H1 (cell line): ENCODE measurements at regions not wholly inside any gene's neighbourhood (a gene's known extent, or its start where the extent isn't known, plus 50 kb on each side); places are given as distances from the start of the nearest gene placed in this dataset.

Experiments
- CTCF ChIA-PET: fragments of 300-600 bp; sonication (Branson Sonifier 250); formaldehyde crosslinking; loops from one replicate; lab custom pipeline; 2021; ENCODE audit not compliant: partially characterized antibody; lab: Charles Lee
- POLR2A ChIA-PET: fragments of 300-600 bp; sonication (Branson Sonifier 250); formaldehyde crosslinking; loops from one replicate; lab custom pipeline; 2021; ENCODE audit warnings: inconsistent platforms; ENCODE audit not compliant: partially characterized antibody; lab: Charles Lee
- DNase-seq, 2 experiments: peaks; one replicate each; pipeline versions ENCODE4 v3.0.0 to v3.0.0-alpha.2; 2010 to 2022; ENCODE audit warnings: low spot score in 2 of 2, low read depth in 1 of 2, mixed read lengths in 1 of 2
- FAIRE-seq: peaks from 2 replicates; lab custom pipeline; 2011; peaks lifted over from hg19 to GRCh38; lab: Jason Lieb, UNC
- H2AFZ ChIP-seq: 2 replicates; pipeline ENCODE4 v1.8.1; 2012; ENCODE audit warnings: low read length, inconsistent platforms
- H2AK5ac ChIP-seq: 2 replicates; pipeline ENCODE4 v1.6.1; 2013; ENCODE audit warnings: low read depth, low read length
- H2BK120ac ChIP-seq: replicated peaks from 2 replicates; pipeline ENCODE3; 2013; ENCODE audit warnings: low read depth, low read length, inconsistent platforms
- H2BK12ac ChIP-seq: 2 replicates; pipeline ENCODE4 v1.6.1; 2013; ENCODE audit warnings: low read depth, low read length
- H2BK15ac ChIP-seq: 2 replicates; pipeline ENCODE4 v1.6.1; 2013; ENCODE audit warnings: low read length
- H2BK20ac ChIP-seq: 2 replicates; pipeline ENCODE4 v1.6.1; 2013; ENCODE audit warnings: low read length
- H2BK5ac ChIP-seq: 2 replicates; pipeline ENCODE4 v1.6.1; 2013; ENCODE audit warnings: low read depth, low read length
- H3K14ac ChIP-seq: 2 replicates; pipeline ENCODE4 v1.6.1; 2013; ENCODE audit warnings: inconsistent platforms; ENCODE audit not compliant: insufficient read length
- H3K18ac ChIP-seq: 2 replicates; pipeline ENCODE4 v1.6.1; 2013; ENCODE audit warnings: low read length; ENCODE audit errors: extremely low read depth
- H3K23ac ChIP-seq: 2 replicates; pipeline ENCODE4 v1.6.1; 2013; ENCODE audit warnings: inconsistent platforms; ENCODE audit not compliant: insufficient read length
- H3K23me2 ChIP-seq: 2 replicates; pipeline ENCODE4 v1.6.1; 2013; ENCODE audit warnings: low read depth, low read length
- H3K27ac ChIP-seq: 2 replicates; pipeline ENCODE4 v1.6.1; 2011; ENCODE audit warnings: low read depth, low read length, inconsistent platforms
- H3K27me3 ChIP-seq, 4 experiments: replicated peaks in 1 of 4; 1 replicate in 1 of 4; 2 replicates in 3 of 4; pipeline versions ENCODE4 v1.6.1 to v1.8.1; 2011 to 2013; ENCODE audit warnings: low read length in 3 of 4, mild to moderate bottlenecking in 3 of 4, inconsistent platforms in 2 of 4, mixed read lengths in 2 of 4, moderate library complexity in 1 of 4; ENCODE audit not compliant: control insufficient read depth in 3 of 4, insufficient read depth in 3 of 4; ENCODE audit errors: extremely low read depth in 1 of 4
- H3K36me3 ChIP-seq, 4 experiments: 2 replicates each; pipeline versions ENCODE4 v1.6.1 to v1.8.1; 2011 to 2013; ENCODE audit warnings: mild to moderate bottlenecking in 4 of 4, low read length in 3 of 4, moderate library complexity in 2 of 4, control low read depth in 1 of 4, inconsistent platforms in 1 of 4; ENCODE audit not compliant: insufficient read depth in 4 of 4, control insufficient read depth in 2 of 4
- H3K4ac ChIP-seq: replicated peaks from 2 replicates; pipeline ENCODE3; 2013; ENCODE audit warnings: low read length, low read depth, mixed read lengths, inconsistent platforms; ENCODE audit not compliant: insufficient read length
- H3K4me1 ChIP-seq, 4 experiments: replicated peaks in 1 of 4; 1 replicate in 1 of 4; 2 replicates in 3 of 4; pipeline versions ENCODE4 v1.6.1 to v1.8.1; 2011 to 2013; ENCODE audit warnings: low read length in 3 of 4, inconsistent platforms in 2 of 4, mixed read lengths in 1 of 4; ENCODE audit not compliant: insufficient read depth in 4 of 4, control insufficient read depth in 3 of 4
- H3K4me2 ChIP-seq, 2 experiments: 2 replicates each; pipeline versions ENCODE4 v1.6.1 to v1.8.1; 2011 to 2013; ENCODE audit warnings: low read depth in 2 of 2, low read length in 2 of 2, control low read depth in 1 of 2, inconsistent platforms in 1 of 2, mild to moderate bottlenecking in 1 of 2; ENCODE audit not compliant: insufficient read depth in 1 of 2
- H3K4me3 ChIP-seq, 4 experiments: fragments of 200-600, 300-600 bp in 1 of 4; sonication (generic), shearing (Covaris generic), sonication (Bioruptor Twin) in 1 of 4; 2 replicates each; pipeline versions ENCODE4 v1.5.1 to v1.8.1; 2011 to 2016; ENCODE audit warnings: low read length in 4 of 4, low read depth in 3 of 4, control low read depth in 2 of 4, inconsistent platforms in 2 of 4, mild to moderate bottlenecking in 2 of 4, mixed read lengths in 1 of 4, moderate library complexity in 1 of 4; ENCODE audit not compliant: insufficient read depth in 2 of 4; ENCODE audit errors: extremely low read depth in 1 of 4
- H3K56ac ChIP-seq: replicated peaks from 2 replicates; pipeline ENCODE3; 2013; ENCODE audit warnings: low read depth, mild to moderate bottlenecking, mixed read lengths, low read length, inconsistent platforms; ENCODE audit not compliant: insufficient read length
- H3K79me1 ChIP-seq: 2 replicates; pipeline ENCODE4 v1.6.1; 2013; ENCODE audit warnings: low read depth, low read length, control low read depth
- H3K79me2 ChIP-seq, 2 experiments: 2 replicates each; pipeline versions ENCODE4 v1.6.1 to v1.8.1; 2012 to 2013; ENCODE audit warnings: low read length in 2 of 2, mild to moderate bottlenecking in 2 of 2, inconsistent platforms in 1 of 2; ENCODE audit not compliant: insufficient read depth in 2 of 2, control insufficient read depth in 1 of 2
- H3K9ac ChIP-seq, 4 experiments: replicated peaks in 1 of 4; 1 replicate in 1 of 4; 2 replicates in 3 of 4; pipeline versions ENCODE4 v1.6.1 to v1.8.1; 2011 to 2013; ENCODE audit warnings: low read depth in 3 of 4, low read length in 3 of 4, control low read depth in 2 of 4, mild to moderate bottlenecking in 2 of 4, moderate library complexity in 2 of 4, inconsistent platforms in 1 of 4; ENCODE audit errors: extremely low read depth in 1 of 4
- H3K9me3 ChIP-seq, 2 experiments: 2 replicates each; pipeline versions ENCODE4 v1.6.1 to v1.8.1; 2012 to 2013; ENCODE audit warnings: mild to moderate bottlenecking in 2 of 2, moderate library complexity in 2 of 2, control low read depth in 1 of 2, inconsistent platforms in 1 of 2, low read depth in 1 of 2, low read length in 1 of 2, mixed read lengths in 1 of 2; ENCODE audit not compliant: insufficient read depth in 2 of 2
- H4K20me1 ChIP-seq, 2 experiments: replicated peaks in 1 of 2; 2 replicates each; pipeline versions ENCODE3 to v1.8.1; 2011 to 2013; ENCODE audit warnings: inconsistent platforms in 2 of 2, low read length in 2 of 2, mild to moderate bottlenecking in 1 of 2; ENCODE audit not compliant: insufficient read depth in 2 of 2, control insufficient read depth in 1 of 2
- H4K5ac ChIP-seq: 2 replicates; pipeline ENCODE4 v1.6.1; 2013; ENCODE audit warnings: low read length, low read depth, mixed read lengths, inconsistent platforms; ENCODE audit not compliant: insufficient read length
- H4K8ac ChIP-seq: 2 replicates; pipeline ENCODE4 v1.8.0; 2013; ENCODE audit warnings: mild to moderate bottlenecking, moderate library complexity, low read length, inconsistent platforms; ENCODE audit not compliant: insufficient read depth; ENCODE audit errors: extremely low read depth
- H4K91ac ChIP-seq: replicated peaks from 2 replicates; pipeline ENCODE3; 2013; ENCODE audit warnings: low read length, mixed read lengths, inconsistent platforms; ENCODE audit not compliant: insufficient read length
- EGR1 ChIP-seq: IDR thresholded peaks from 2 replicates; pipeline ENCODE4 v1.6.1; 2011; ENCODE audit warnings: low read depth, low read length, borderline replicate concordance
- HDAC6 ChIP-seq: IDR thresholded peaks from one replicate; pipeline ENCODE4 v1.7.1; 2012; ENCODE audit warnings: low read depth, mild to moderate bottlenecking, inconsistent platforms, low read length, moderate library complexity
- JUND ChIP-seq: IDR thresholded peaks from 2 replicates; pipeline ENCODE4 v1.6.1; 2011; ENCODE audit warnings: mild to moderate bottlenecking, improper control_type of control experiment, low read length
- KDM4A ChIP-seq: IDR thresholded peaks from one replicate; pipeline ENCODE4 v1.7.1; 2012; ENCODE audit warnings: low read depth, mild to moderate bottlenecking, moderate library complexity, low read length, inconsistent platforms; ENCODE audit not compliant: severe bottlenecking
- WGBS, 2 experiments: shearing (Covaris generic) in 1 of 2; methylation state at CpG; one replicate each; pipeline versions ENCODE4 v1.1.6 to v1.1.7; 2013 to 2015; ENCODE audit warnings: low lambda C conversion rate in 2 of 2, mixed read lengths in 2 of 2, inconsistent platforms in 1 of 2, low coverage in 1 of 2, missing lambda C conversion rate in 1 of 2; ENCODE audit not compliant: insufficient replicate concordance in 2 of 2, insufficient coverage in 1 of 2, insufficient read length in 1 of 2; ENCODE audit errors: extremely low coverage in 1 of 2, missing lambda C conversion rate in 1 of 2; 5-methylcytosine and 5-hydroxymethylcytosine counted together

DNA sequence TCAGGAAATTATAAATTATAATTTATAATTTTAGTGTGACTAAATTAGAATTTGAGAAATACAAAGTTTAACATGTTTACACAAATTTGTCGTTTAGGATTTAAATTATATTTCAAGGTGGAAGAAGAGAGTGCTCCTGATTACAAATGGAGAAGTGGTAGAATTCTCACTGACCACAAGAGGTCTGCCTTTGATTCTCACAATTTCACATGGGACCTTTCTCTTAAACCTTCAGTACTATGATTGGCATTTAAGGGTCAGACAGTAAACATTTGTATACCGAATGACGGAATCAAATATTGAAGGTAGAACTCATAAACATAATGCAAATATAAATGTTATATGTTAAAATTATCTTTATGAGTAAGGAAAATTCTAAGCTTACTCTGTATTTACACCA lies 171.7 kb downstream of the SLIT2 start:
- H3K79me2 ChIP-seq: no peaks in the 10 kb centered on the region
- no peak overlapping the region for H3K4me2 ChIP-seq
- H3K4me1 ChIP-seq: no peaks in the 10 kb centered on the region
- H3K9ac ChIP-seq: no peak overlapping the region
- H2BK20ac ChIP-seq: no peak overlapping the region
- no peak overlapping the region for H4K91ac ChIP-seq
- no peak overlapping the region for H3K4me3 ChIP-seq
- no peak overlapping the region for H2BK12ac ChIP-seq
- FAIRE-seq (no peak), DNase-seq (no peak)
- ChIA-PET POLR2A (no interaction called here), CTCF (no interaction called here)
- no peak overlapping the region for H3K14ac ChIP-seq
- no peak overlapping the region for H2BK5ac ChIP-seq
- no peak overlapping the region for H4K5ac ChIP-seq
- H4K8ac ChIP-seq: no peak overlapping the region
- H3K4ac ChIP-seq: no peak overlapping the region
- H2BK15ac ChIP-seq: no peak overlapping the region
- H3K23me2 ChIP-seq: peaks cover 2% of the 10 kb centered on the region; the same call in 1 of the 2 replicates
- no peak overlapping the region for H3K56ac ChIP-seq
- no peak overlapping the region for H3K23ac ChIP-seq
- H2BK120ac ChIP-seq: no peak overlapping the region
- no peak overlapping the region for H3K18ac ChIP-seq
- no peaks in the 10 kb centered on the region for H3K36me3 ChIP-seq
- no peaks in the 10 kb centered on the region for H3K27me3 ChIP-seq
- no peaks in the 10 kb centered on the region for H3K9me3 ChIP-seq
- 95% methylated on average over 3 of the region's 3 CpGs; no CpG with 5 or more reads in 1 of the 2 experiments for WGBS, 2 experiments
- H2AFZ ChIP-seq: no peak overlapping the region
- H3K27ac ChIP-seq: no peak overlapping the region
- no peak overlapping the region for H2AK5ac ChIP-seq
- H4K20me1 ChIP-seq: no peaks in the 10 kb centered on the region
- no peaks in the 10 kb centered on the region for H3K79me1 ChIP-seq
- TF ChIP-seq HDAC6 (no peak), KDM4A (no peak), EGR1 (no peak), JUND (no peak)
